Activated effector memory CD4-positive, alpha-beta T cell treated with Interleukin-2 at 50 U/mL for 16 hours (primary cell): ENCODE measurements at regions not wholly inside any gene's neighbourhood (a gene's known extent, or its start where the extent isn't known, plus 50 kb on each side); places are given as distances from the start of the nearest gene placed in this dataset.
"Not testable (repeated sequence)": the region's sequence is repeated elsewhere in the genome, so short reads cannot be mapped to it uniquely, and the experiment has no call there.

ENCODE experiments used
- DNase-seq: peaks from one replicate; pipeline ENCODE4 v3.0.0-alpha.2; 2020

DNA sequence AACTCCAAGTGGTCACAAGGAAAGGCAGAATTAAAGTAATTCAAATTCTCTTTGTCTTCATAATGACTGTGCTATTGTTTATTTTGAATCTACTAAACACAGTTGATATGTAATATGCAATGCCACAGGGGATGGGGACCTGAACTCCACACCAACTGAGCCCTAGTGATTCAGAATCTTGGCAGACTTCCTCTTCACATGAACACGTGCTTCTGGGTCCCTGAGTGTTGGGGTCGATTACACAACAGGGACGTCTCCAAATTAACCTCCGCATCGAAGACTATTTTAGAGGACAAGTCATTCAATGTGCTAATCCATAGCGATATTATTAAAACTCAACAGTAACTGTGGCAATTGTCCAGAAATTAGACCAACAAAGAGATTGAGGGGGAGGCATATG, 95.3 kb upstream of the CARD11 start:
- no peak for DNase-seq

DNA sequence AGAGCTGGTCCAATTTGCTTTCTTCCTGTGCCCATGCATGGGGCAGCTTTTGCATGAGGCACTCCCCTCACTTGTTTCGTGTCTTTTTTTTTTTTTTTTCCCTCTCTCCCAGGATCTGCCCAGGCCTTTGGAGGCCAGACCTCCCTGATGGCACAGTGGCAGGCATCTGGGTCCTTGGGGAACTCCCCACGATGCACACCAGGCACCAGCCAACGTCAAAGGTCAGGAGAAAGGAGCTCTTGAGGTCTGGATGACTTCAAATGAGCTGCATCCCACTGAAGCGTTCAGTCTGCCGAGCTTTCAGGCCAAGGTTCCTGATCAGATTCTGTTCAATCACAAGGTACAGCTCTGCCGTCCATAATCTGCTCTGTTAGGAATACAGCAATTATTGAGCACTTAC, 97.2 kb upstream of the CARD11 start:
- DNase-seq, result no peak

DNA sequence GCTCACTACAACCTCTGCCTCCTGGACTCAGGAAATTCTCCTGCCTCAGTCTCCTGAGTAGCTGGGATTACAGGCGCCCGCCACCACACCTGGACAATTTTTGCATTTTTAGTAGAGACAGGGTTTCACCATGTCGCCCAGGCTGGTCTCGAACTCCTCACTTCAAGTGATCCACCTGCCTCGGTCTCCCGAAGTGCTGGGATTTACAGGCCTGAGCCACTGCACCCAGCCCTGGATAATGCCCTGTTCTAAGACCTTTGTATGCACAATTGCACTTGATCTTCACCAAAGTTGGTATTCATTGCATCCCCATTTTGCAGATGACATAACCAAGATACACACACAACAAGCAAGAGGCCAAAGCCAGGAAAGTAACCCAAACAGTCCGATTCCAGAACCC, 97.7 kb upstream of the CARD11 start:
- no peak for DNase-seq

DNA sequence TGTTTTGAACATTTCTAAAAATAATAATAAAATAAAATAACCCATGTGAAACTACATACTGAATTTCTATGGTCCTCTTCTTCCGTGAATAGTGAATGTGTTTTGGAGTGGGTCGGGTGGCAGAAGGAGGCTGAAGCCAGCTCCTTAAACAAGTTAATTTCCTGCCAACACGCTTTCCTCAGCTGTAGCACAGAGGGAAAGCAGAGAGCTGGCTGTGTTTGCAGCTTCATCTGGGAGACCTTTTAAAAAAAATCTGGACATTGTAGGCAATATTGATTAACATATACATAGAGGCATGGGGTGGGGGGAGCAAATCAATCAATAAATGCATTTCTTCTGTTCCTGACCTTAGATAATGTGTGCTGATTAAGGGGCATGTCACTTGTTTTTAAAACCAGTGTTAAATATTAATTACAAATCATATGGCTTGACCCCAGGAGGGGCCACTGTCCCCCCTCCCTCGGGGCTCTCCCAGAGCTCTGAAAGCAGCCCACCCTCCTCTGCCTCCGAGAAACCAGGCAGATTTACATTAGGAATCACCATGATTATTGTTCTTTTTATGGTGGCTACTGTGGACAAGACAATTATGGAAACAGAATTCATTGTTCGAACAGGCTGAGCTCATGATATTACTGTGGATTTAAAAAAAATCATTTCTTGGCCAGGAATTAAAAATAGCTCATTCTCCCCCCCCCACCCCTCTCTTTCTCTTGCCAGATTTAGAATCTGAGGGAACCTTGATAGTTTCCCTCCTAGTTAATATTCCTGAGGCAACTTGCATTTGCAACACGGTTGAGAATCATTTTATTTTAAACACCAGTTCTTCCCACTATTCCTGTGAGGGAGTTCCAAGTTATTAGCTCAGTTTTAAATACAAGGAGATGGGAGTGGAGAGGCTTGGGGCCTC, 100.5 kb upstream of the CARD11 start:
- DNase-seq, result no peak

DNA sequence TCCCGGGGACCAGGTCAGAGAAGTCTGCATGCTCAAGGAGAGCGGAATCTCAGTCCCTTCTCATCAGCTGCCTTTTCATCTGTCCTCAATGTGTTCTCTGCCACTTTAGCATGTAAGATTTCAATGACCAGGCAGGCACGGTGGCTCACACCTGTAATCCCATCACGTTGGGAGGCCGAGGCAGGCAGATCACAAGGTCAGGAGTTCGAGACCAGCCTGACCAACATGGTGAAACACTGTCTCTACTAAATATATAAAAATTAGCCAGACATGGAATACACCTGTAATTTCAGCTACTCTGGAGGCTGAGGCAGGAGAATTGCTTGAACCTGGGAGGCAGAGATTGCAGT, 101.1 kb upstream of the CARD11 start:
- DNase-seq, result not testable (repeated sequence)

DNA sequence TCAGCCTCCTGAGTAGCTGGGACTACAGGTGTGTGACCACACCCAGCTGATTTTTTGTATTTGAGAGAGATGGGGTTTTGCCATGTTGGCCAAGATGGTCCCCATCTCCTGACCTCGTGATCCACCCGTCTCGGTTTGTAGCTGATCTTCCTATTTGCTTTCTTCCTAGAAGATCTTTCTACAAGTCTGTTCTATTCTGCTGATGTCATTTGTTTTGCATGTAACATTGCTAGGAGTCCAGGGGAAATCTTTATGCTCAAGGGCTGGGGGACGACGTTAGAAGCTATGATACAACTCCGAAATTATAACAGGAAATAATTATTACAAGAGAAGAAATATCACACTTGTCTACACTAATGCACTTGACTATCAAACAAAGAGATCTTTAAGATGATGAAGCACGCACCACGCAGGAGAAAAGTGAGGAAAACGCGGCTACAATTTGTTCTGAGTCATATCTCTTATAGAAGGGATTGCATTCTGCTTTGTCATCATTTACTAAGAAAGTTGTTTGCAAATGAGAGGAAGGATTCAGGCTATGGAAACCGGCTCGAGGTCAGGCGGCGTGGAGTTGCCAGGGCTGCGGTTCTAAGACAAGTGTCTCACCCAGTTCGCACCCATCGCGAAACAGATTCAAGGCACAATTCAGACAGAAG, 103.0 kb upstream of the CARD11 start:
- no peak for DNase-seq

DNA sequence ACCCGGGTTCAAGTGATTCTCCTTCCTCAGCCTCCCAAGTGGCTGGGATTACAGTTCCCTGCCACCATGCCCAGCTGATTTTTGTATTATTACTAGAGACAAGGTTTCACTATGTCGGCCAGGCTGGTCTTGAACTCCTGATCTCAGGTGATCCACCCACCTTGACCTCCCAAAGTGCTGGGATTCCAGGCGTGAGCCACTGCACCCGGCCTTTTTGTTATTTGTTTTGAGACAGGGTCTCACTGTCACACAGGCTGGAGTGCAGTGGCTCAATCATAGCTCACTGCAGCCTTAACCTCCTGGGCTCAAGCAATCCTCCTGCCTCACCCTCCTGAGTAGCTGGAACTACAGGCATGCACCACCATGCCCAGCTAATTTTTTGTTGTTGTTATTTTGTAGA, 104.8 kb upstream of the CARD11 start:
- not testable (repeated sequence) for DNase-seq

DNA sequence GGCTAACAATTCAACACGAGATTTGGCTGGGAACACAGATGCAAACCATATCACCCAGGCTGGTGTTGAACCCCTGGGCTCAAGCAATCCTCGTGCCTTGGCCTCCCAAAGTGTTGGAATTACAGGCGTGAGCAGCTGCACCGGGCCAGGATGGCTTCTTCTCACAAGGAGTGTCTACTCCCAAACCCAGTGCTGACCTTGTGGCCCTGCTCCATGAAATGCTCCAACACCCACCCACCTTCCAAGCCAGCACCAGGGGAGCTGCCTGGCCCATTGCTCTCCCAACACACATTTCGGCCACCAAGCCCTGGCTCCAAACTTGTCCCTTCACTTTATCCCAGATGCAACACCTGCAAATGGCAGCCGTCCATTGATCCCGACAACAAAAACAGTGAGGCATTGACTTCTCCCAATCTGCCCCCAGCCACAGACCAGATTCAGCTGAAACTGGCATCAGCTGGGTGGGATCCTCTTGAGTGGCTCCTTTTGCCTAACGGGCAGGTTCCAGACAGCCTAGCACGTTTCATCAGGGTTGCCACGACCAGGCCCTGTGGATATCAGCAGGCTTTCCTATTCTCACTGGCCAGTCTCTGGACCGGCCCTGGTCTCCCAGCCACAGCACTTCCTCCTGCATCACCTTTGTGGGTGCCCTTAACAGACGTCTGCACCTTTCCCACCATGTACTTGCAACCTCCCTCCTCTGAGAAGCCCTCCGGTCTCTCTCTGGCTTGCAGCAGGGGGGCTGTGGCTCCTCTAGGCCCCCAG, 105.7 kb upstream of the CARD11 start:
- DNase-seq, result no peak

DNA sequence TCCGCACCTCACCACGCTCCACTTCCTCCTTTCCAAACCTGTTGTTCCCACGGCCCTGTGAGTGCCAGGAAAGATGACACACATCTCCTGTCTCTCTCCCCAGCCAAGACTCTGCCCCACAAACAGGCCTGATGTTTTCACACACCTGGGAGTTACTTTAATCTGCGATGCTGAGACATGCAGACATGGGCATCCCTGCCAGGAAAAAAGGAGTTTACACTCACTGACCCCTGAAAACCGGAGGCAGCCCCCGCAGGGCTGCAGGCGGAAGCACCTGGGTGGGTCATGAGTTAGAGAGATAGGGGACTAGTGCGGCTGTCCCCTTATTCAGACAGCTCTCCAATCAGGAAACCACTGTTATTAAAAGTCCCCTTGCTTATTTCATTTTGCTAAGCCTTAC, 106.4 kb upstream of the CARD11 start:
- DNase-seq, result no peak

DNA sequence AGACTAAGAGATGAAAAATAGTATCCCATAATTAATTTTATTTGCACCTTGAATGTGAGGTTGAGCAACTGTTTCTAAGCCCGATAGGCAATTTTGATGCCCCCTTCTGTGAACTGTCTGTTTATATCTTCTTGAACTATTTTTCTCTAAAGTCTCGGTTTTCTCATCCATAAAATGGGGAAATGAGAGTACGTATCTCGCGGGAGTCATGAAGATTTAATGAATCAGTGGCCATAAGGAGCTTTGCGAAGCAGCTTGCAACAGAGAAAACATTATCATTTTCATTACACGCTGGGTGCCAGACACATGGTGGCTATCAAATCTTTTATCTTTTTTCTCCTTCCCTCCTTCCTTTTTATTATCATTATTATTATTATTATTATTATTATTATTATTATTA, 108.1 kb upstream of the CARD11 start:
- no peak for DNase-seq

DNA sequence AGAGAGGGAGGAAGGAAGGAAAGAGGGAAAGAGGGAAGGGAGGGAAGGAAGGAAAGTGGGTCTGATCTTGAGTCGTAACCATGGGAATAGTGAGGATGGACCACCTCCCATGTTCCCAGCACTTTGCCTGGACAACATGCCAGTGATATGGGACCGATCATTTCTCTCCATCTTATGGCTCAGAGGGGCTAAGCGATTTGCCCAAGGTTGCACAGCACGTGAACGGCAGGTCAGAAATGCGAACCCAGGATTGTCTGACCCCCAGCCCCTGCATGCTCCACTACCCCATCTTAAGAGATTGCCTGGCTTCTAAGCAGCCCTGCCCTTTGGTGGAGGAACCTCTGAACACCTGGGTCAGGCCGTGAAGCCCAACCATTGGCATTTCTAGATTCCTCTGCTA, 109.0 kb upstream of the CARD11 start:
- no peak for DNase-seq

DNA sequence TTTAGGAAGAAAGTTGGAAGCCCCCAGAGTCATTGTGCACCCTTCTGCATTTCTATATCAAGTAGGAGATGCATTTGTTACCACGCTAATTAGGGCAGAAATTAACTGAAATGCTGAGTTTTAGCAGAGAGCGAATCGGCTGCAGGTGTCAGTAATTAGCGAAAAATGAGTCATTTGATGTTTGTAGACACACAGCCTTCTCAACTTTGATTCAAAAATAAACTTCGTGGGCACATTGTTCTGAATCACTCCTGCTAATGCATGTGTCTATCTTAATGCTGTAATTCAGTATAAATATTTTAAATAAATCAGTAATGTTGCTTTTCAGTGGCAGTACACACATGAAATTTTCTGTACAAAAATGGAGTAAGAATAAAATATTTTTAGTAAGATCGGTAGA, 109.5 kb upstream of the CARD11 start:
- no peak for DNase-seq

DNA sequence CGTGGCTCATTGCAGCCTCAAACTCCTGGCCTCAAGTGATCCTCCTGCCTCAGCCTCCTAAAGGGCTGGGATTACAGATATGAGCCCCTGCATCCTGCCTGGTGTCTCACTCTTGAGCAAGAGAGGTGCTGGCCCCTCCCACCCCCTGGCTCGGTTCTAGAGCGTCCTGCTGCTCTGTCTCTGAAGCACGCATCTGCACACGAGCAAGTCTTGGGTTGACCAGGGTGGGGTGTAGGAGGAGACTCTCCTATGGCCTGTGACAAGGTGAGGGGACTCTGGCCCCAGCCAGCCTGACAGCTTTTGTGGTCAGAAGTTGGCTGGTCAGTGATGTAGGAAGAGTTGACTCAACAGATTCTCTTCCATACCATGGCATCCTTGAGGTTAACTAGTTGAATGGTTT, 110.7 kb upstream of the CARD11 start:
- no peak for DNase-seq

DNA sequence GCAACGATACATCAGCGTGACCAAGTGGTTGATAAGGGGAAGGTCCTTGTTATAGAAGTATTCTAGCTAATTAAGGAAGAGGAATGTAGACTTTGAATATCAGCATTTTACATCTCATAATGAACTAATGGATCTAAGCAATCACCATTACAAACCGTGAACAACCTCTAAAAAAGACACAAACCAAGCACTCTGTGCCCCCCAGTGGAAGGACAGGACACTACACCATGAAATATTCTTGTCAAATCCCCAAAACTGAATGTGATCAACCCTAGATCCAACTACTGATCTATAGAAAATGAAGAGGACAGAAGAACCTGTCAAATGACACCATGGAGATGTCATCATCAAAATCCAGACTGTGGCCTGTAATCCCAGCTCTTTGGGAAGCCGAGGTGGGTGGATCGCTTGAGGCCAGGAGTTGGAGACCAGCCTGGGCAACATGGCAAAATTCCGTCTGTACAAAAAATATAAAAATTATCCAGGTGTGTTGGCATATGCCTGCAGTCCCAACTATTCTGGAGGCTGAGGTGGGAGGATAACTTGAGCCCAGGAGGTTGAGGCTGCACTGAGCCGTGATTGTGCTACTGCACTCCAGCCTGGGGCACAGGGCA, 111.3 kb upstream of the CARD11 start:
- DNase-seq, result peak; percentile 33

DNA sequence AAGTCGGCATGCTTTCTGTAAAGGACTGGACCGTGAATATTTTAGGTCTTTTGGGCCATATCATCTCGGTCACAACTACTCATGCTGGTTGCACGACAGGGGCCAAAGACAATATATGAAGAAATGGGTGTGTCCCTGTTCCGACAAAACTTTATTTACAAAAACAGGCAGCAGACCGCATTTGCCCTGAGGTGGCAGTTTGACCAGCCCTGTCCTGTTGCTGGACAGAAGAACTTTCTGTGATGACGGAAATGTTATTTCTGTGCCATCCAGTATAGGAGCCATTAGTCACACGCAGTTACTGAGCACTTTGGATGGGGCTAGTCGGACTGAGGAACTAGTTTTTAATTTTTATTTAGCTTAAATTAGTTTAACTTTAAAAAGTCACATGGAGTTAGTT, 112.8 kb upstream of the CARD11 start:
- DNase-seq, result no peak

DNA sequence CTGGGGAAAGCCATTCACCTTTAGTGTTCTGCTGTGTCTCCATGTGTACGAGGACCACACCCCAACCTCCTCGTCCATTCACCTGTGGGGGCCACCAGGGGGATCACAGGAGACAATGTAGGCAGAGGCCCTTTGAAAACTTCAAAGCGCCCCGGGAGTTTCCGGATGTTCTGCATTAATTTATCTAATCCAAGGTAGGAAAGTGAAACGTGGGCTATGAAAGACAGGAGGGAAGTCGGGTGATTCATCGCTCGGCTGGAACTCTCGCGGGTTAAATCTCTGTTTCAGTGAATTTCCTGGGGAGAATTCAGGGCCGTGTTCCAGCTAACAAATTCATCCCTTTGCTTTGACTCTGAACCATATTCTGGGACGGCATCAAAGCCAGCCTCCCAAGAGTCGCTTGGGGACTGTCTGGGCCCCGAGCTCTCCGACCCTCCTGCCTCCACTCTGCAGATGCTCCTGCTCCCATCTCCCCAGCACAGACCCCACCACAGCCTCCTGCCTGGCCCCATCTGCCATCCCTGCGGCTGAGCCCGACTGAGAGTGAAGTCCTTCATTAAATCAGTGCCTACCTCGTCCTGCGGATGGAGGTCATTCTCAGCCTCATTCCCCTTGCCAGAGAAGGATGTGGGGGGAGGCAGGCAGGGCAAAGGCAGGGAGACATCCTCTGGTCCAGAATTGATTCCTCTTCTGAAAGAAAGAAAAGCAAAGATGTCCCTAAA, 114.1 kb upstream of the CARD11 start:
- no peak for DNase-seq

DNA sequence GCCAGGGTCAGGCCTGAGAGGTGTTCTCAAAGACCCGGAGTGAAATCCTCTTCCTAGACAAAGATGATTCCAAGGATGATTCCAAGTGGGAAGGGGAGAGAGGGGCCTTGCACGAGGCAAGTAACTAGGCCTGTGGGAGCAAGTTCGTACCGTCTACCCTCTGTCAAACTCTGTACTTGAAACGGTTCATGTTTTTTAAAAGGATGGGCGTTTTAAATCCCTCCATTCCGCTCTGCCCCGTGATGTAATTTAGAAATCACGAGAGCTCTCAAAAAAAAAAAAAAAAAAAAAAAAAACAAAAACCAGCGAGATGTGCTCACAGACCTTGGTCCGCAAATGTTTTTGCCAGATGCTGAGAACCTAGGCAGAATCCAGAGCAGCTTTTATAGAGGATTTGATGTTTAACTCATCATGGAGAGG, 114.7 kb upstream of the CARD11 start:
- no peak for DNase-seq

DNA sequence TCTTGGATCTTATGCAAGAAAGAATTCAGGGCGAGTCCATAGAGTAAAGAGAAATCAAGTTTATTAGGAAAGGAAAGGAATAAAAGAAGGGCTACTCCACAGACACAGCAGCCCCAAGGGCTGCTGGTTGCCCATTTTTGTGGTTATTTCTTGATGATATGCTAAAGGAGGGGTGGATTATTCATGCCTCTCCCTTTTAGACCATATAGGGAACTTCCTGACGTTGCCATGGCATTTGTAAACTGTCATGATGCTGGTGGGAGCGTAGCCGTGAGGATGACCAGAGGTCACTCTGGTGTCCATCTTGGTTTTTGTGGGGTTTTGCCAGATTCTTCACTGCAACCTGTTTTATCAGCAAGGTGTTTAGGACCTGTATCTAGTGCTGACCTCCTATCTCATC, 115.4 kb upstream of the CARD11 start:
- no peak for DNase-seq

DNA sequence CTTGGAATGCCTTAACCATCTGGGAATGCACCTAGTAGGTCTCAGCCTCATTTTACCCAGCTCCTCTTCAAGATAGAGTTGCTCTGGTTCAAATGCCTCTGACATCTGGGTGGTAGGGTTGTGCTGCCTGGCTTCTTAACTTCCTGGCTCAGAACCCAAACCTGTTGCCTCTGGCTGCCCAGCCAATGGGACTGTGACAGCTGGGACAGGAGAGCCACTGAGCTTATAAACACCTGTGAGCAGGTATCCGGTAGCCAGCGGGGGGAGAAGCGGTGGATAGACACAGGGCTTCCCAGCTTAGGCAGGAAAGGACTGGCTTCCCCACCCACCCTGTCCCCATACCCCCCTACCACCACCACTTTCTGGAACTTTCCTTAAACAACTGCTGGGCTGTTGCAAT, 115.8 kb upstream of the CARD11 start:
- no peak for DNase-seq

DNA sequence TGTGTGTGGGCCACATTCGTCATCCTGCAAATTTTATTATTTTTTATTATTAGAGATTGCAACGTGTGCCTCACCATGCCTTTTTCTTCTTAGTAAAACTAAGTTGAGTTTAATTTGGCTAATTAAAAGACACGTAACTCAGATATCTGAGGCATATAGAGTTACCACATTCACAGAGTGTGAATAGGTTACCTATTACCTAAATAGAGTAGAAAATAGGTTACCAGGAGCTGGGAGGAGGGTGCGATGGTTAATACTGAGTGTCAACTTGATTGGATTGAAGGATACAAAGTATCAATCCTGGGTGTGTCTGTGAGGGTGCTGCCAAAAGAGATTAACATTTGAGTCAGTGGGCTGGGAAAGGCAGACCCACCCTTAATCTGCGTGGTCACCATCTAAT, 116.3 kb upstream of the CARD11 start:
- DNase-seq, result not testable (repeated sequence)

DNA sequence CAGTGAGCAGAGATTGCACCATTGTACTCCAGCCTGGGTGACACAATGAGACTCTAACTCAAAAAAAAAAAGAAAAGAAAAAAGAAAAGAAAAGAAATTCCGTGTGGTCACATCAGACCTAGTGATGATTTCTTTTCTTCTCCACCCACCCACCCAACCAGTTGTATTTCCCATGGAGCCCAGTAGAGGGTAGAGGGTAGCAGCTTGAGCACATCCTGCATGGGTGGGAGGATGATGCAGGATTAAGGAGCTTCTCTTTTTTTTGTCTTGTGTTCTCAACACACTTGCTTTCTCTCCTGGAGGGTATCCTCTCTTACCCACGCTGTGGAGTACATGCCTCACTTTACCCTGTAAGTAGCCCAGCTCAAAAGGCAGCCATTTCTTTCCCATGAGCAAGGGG, 118.6 kb upstream of the CARD11 start:
- DNase-seq, result no peak

DNA sequence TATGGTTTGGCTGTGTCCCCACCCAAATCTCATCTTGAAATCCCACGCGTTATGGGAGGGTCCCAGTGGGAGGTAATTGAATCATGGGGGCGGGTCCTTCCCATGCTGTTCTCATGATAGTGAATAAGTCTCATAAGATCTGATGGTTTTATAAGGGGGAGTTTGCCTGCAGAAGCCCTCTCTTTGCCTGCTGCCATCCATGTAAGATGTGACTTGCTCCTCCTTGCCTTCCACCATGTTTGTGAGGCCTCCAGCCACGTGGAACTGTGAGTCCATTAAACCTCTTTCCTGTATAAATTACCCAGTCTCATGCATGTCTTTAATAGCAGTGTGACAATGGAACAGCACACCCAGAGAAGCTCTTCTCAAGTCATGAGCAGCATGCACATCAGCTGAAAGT, 119.1 kb upstream of the CARD11 start:
- DNase-seq, result not testable (repeated sequence)

DNA sequence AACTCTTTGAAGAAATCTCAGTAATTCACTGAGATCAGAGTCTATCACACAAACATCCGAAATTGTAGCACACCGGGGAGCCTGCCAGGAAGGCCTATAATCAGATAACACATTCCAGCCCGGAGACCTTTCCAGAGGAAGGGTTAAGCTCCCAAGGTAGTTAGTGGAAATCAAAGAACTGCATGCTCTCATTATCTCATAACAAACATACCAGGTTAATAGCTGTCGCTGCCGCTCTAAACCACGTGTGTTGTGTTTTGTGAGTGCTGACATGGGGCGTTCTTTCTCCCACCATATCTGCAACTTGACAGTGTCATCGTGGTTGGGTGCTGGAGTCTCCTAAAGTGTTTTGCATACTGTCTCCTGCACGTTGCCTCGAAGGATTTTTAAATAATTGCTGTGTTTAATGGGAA, 120.7 kb upstream of the CARD11 start:
- DNase-seq, result no peak
